H1 (cell line): ENCODE measurements at regions not wholly inside any gene's neighbourhood (a gene's known extent, or its start where the extent isn't known, plus 50 kb on each side); places are given as distances from the start of the nearest gene placed in this dataset.

ENCODE experiments used
- CTCF ChIA-PET: fragments of 300-600 bp; sonication (Branson Sonifier 250); formaldehyde crosslinking; loops from one replicate; lab custom pipeline; 2021; ENCODE audit not compliant: partially characterized antibody; lab: Charles Lee
- POLR2A ChIA-PET: fragments of 300-600 bp; sonication (Branson Sonifier 250); formaldehyde crosslinking; loops from one replicate; lab custom pipeline; 2021; ENCODE audit warnings: inconsistent platforms; ENCODE audit not compliant: partially characterized antibody; lab: Charles Lee
- DNase-seq, 2 experiments: peaks; one replicate each; pipeline versions ENCODE4 v3.0.0 to v3.0.0-alpha.2; 2010 to 2022; ENCODE audit warnings: low spot score in 2 of 2, low read depth in 1 of 2, mixed read lengths in 1 of 2
- FAIRE-seq: peaks from 2 replicates; lab custom pipeline; 2011; peaks lifted over from hg19 to GRCh38; lab: Jason Lieb, UNC
- H2AFZ ChIP-seq: 2 replicates; pipeline ENCODE4 v1.8.1; 2012; ENCODE audit warnings: low read length, inconsistent platforms
- H2AK5ac ChIP-seq: 2 replicates; pipeline ENCODE4 v1.6.1; 2013; ENCODE audit warnings: low read depth, low read length
- H2BK120ac ChIP-seq: replicated peaks from 2 replicates; pipeline ENCODE3; 2013; ENCODE audit warnings: low read depth, low read length, inconsistent platforms
- H2BK12ac ChIP-seq: 2 replicates; pipeline ENCODE4 v1.6.1; 2013; ENCODE audit warnings: low read depth, low read length
- H2BK15ac ChIP-seq: 2 replicates; pipeline ENCODE4 v1.6.1; 2013; ENCODE audit warnings: low read length
- H2BK20ac ChIP-seq: 2 replicates; pipeline ENCODE4 v1.6.1; 2013; ENCODE audit warnings: low read length
- H2BK5ac ChIP-seq: 2 replicates; pipeline ENCODE4 v1.6.1; 2013; ENCODE audit warnings: low read depth, low read length
- H3K14ac ChIP-seq: 2 replicates; pipeline ENCODE4 v1.6.1; 2013; ENCODE audit warnings: inconsistent platforms; ENCODE audit not compliant: insufficient read length
- H3K18ac ChIP-seq: 2 replicates; pipeline ENCODE4 v1.6.1; 2013; ENCODE audit warnings: low read length; ENCODE audit errors: extremely low read depth
- H3K23ac ChIP-seq: 2 replicates; pipeline ENCODE4 v1.6.1; 2013; ENCODE audit warnings: inconsistent platforms; ENCODE audit not compliant: insufficient read length
- H3K23me2 ChIP-seq: 2 replicates; pipeline ENCODE4 v1.6.1; 2013; ENCODE audit warnings: low read depth, low read length
- H3K27ac ChIP-seq: 2 replicates; pipeline ENCODE4 v1.6.1; 2011; ENCODE audit warnings: low read depth, low read length, inconsistent platforms
- H3K27me3 ChIP-seq, 4 experiments: replicated peaks in 1 of 4; 1 replicate in 1 of 4; 2 replicates in 3 of 4; pipeline versions ENCODE4 v1.6.1 to v1.8.1; 2011 to 2013; ENCODE audit warnings: low read length in 3 of 4, mild to moderate bottlenecking in 3 of 4, inconsistent platforms in 2 of 4, mixed read lengths in 2 of 4, moderate library complexity in 1 of 4; ENCODE audit not compliant: control insufficient read depth in 3 of 4, insufficient read depth in 3 of 4; ENCODE audit errors: extremely low read depth in 1 of 4
- H3K36me3 ChIP-seq, 4 experiments: 2 replicates each; pipeline versions ENCODE4 v1.6.1 to v1.8.1; 2011 to 2013; ENCODE audit warnings: mild to moderate bottlenecking in 4 of 4, low read length in 3 of 4, moderate library complexity in 2 of 4, control low read depth in 1 of 4, inconsistent platforms in 1 of 4; ENCODE audit not compliant: insufficient read depth in 4 of 4, control insufficient read depth in 2 of 4
- H3K4ac ChIP-seq: replicated peaks from 2 replicates; pipeline ENCODE3; 2013; ENCODE audit warnings: low read length, low read depth, mixed read lengths, inconsistent platforms; ENCODE audit not compliant: insufficient read length
- H3K4me1 ChIP-seq, 4 experiments: replicated peaks in 1 of 4; 1 replicate in 1 of 4; 2 replicates in 3 of 4; pipeline versions ENCODE4 v1.6.1 to v1.8.1; 2011 to 2013; ENCODE audit warnings: low read length in 3 of 4, inconsistent platforms in 2 of 4, mixed read lengths in 1 of 4; ENCODE audit not compliant: insufficient read depth in 4 of 4, control insufficient read depth in 3 of 4
- H3K4me2 ChIP-seq, 2 experiments: 2 replicates each; pipeline versions ENCODE4 v1.6.1 to v1.8.1; 2011 to 2013; ENCODE audit warnings: low read depth in 2 of 2, low read length in 2 of 2, control low read depth in 1 of 2, inconsistent platforms in 1 of 2, mild to moderate bottlenecking in 1 of 2; ENCODE audit not compliant: insufficient read depth in 1 of 2
- H3K4me3 ChIP-seq, 4 experiments: fragments of 200-600, 300-600 bp in 1 of 4; sonication (generic), shearing (Covaris generic), sonication (Bioruptor Twin) in 1 of 4; 2 replicates each; pipeline versions ENCODE4 v1.5.1 to v1.8.1; 2011 to 2016; ENCODE audit warnings: low read length in 4 of 4, low read depth in 3 of 4, control low read depth in 2 of 4, inconsistent platforms in 2 of 4, mild to moderate bottlenecking in 2 of 4, mixed read lengths in 1 of 4, moderate library complexity in 1 of 4; ENCODE audit not compliant: insufficient read depth in 2 of 4; ENCODE audit errors: extremely low read depth in 1 of 4
- H3K56ac ChIP-seq: replicated peaks from 2 replicates; pipeline ENCODE3; 2013; ENCODE audit warnings: low read depth, mild to moderate bottlenecking, mixed read lengths, low read length, inconsistent platforms; ENCODE audit not compliant: insufficient read length
- H3K79me1 ChIP-seq: 2 replicates; pipeline ENCODE4 v1.6.1; 2013; ENCODE audit warnings: low read depth, low read length, control low read depth
- H3K79me2 ChIP-seq, 2 experiments: 2 replicates each; pipeline versions ENCODE4 v1.6.1 to v1.8.1; 2012 to 2013; ENCODE audit warnings: low read length in 2 of 2, mild to moderate bottlenecking in 2 of 2, inconsistent platforms in 1 of 2; ENCODE audit not compliant: insufficient read depth in 2 of 2, control insufficient read depth in 1 of 2
- H3K9ac ChIP-seq, 4 experiments: replicated peaks in 1 of 4; 1 replicate in 1 of 4; 2 replicates in 3 of 4; pipeline versions ENCODE4 v1.6.1 to v1.8.1; 2011 to 2013; ENCODE audit warnings: low read depth in 3 of 4, low read length in 3 of 4, control low read depth in 2 of 4, mild to moderate bottlenecking in 2 of 4, moderate library complexity in 2 of 4, inconsistent platforms in 1 of 4; ENCODE audit errors: extremely low read depth in 1 of 4
- H3K9me3 ChIP-seq, 2 experiments: 2 replicates each; pipeline versions ENCODE4 v1.6.1 to v1.8.1; 2012 to 2013; ENCODE audit warnings: mild to moderate bottlenecking in 2 of 2, moderate library complexity in 2 of 2, control low read depth in 1 of 2, inconsistent platforms in 1 of 2, low read depth in 1 of 2, low read length in 1 of 2, mixed read lengths in 1 of 2; ENCODE audit not compliant: insufficient read depth in 2 of 2
- H4K20me1 ChIP-seq, 2 experiments: replicated peaks in 1 of 2; 2 replicates each; pipeline versions ENCODE3 to v1.8.1; 2011 to 2013; ENCODE audit warnings: inconsistent platforms in 2 of 2, low read length in 2 of 2, mild to moderate bottlenecking in 1 of 2; ENCODE audit not compliant: insufficient read depth in 2 of 2, control insufficient read depth in 1 of 2
- H4K5ac ChIP-seq: 2 replicates; pipeline ENCODE4 v1.6.1; 2013; ENCODE audit warnings: low read length, low read depth, mixed read lengths, inconsistent platforms; ENCODE audit not compliant: insufficient read length
- H4K8ac ChIP-seq: 2 replicates; pipeline ENCODE4 v1.8.0; 2013; ENCODE audit warnings: mild to moderate bottlenecking, moderate library complexity, low read length, inconsistent platforms; ENCODE audit not compliant: insufficient read depth; ENCODE audit errors: extremely low read depth
- H4K91ac ChIP-seq: replicated peaks from 2 replicates; pipeline ENCODE3; 2013; ENCODE audit warnings: low read length, mixed read lengths, inconsistent platforms; ENCODE audit not compliant: insufficient read length
- TAF7 ChIP-seq: optimal IDR thresholded peaks from 2 replicates; pipeline ENCODE3; 2011; ENCODE audit warnings: low read depth, mild to moderate bottlenecking, inconsistent platforms, low read length, moderate library complexity, borderline replicate concordance
- WGBS, 2 experiments: shearing (Covaris generic) in 1 of 2; methylation state at CpG; one replicate each; pipeline versions ENCODE4 v1.1.6 to v1.1.7; 2013 to 2015; ENCODE audit warnings: low lambda C conversion rate in 2 of 2, mixed read lengths in 2 of 2, inconsistent platforms in 1 of 2, low coverage in 1 of 2, missing lambda C conversion rate in 1 of 2; ENCODE audit not compliant: insufficient replicate concordance in 2 of 2, insufficient coverage in 1 of 2, insufficient read length in 1 of 2; ENCODE audit errors: extremely low coverage in 1 of 2, missing lambda C conversion rate in 1 of 2; 5-methylcytosine and 5-hydroxymethylcytosine counted together
- TF ChIP-seq, protein P1 (sequence below): IDR thresholded peaks from 2 replicates; pipeline ENCODE4 v1.6.1; 2011; ENCODE audit warnings: low read depth, mild to moderate bottlenecking, low read length; ENCODE audit not compliant: insufficient read depth

DNA sequence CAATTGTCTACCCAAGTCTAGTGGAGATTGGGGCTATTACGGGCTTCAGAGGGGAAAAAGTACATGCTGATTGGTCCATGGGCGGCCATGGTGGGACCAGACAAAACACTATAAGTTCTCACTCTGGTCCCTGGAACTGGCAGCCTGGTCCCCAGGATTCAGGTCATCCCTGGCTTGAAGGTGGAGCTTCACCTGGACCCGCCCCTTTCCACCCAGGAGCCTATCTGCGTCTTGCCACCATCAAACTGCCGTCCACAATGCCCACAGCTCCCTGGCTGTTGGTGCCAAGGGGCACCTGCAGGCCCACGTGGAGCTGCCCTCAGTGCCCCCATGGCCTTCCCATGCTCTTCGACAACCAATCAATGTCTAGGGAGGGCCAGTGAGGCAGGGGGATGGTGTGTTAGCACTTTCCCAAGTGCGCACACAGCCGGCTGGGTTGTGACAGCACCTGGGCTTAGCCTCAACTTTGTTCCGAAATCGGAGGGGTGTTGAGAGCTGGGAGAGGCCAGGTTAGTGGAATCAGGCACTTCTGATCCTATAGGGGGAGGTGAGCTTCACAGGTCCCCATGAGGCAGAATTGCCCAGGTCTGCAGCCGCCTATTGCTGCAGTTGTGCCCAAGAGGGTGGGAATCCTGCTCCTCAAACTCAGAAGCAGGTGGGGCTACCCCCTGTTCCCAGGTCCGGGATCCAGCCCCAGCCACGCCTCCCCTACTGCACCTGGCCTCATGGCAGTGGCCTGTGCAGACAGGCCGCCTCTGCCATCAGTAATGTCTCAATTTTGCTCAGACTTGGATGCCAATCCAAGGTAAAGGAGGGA is 1369.4 kb upstream of the PRMT6 start:
- Histone ChIP-seq H3K14ac (no peak overlapping the region), H3K56ac (no peak overlapping the region), H3K4me2 (no peak overlapping the region), H3K27ac (no peak overlapping the region), H4K8ac (peak overlapping the region; percentile 68; the same call in 1 of the 2 replicates), H2BK20ac (no peak overlapping the region), H4K5ac (no peak overlapping the region), H2BK12ac (no peak overlapping the region), H2BK15ac (no peak overlapping the region), H2AK5ac (no peak overlapping the region), H3K9ac (no peak overlapping the region), H3K23me2 (no peaks in the 10 kb centered on the region), H2AFZ (no peak overlapping the region), H3K18ac (no peak overlapping the region), H2BK5ac (no peak overlapping the region), H3K4ac (no peak overlapping the region), H3K79me1 (no peaks in the 10 kb centered on the region), H3K27me3 (no peaks in the 10 kb centered on the region), H4K20me1 (no peaks in the 10 kb centered on the region), H4K91ac (no peak overlapping the region), H3K36me3 (no peaks in the 10 kb centered on the region), H3K4me1 (no peaks in the 10 kb centered on the region), H2BK120ac (no peak overlapping the region), H3K79me2 (no peaks in the 10 kb centered on the region), H3K4me3 (no peak overlapping the region), H3K23ac (no peak overlapping the region), H3K9me3 (no peaks in the 10 kb centered on the region)
- ChIA-PET POLR2A (no interaction called here), CTCF (interaction anchor here (1.3 kb wide), 1 partner anchor 107 kb away, joined by 4 read pairs; no protein-coding TSS in a partner anchor)
- no peak for FAIRE-seq
- no peak for DNase-seq
- no peak for TF ChIP-seq TAF7
- TF ChIP-seq, protein P1, sequence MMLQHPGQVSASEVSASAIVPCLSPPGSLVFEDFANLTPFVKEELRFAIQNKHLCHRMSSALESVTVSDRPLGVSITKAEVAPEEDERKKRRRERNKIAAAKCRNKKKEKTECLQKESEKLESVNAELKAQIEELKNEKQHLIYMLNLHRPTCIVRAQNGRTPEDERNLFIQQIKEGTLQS = no peak
- WGBS, 2 experiments = 93% methylated on average over 15 of the region's 15 CpGs; no CpG with 5 or more reads in 1 of the 2 experiments
